Transverse colon (tissue), 4 donors: ENCODE measurements at regions not wholly inside any gene's neighbourhood (a gene's known extent, or its start where the extent isn't known, plus 50 kb on each side); places are given as distances from the start of the nearest gene placed in this dataset.

Source experiments
- DNase-seq: peaks from one replicate; pipeline ENCODE4 v3.0.0-alpha.2; 2019
- H3K27ac ChIP-seq, 4 donors: fragments of 200-600 bp; sonication (generic); 2 replicates each; pipeline ENCODE4 v1.5.1; 2016 to 2018; ENCODE audit warnings: inconsistent platforms in 4 of 4
- H3K27me3 ChIP-seq: fragments of 200-600 bp; sonication (generic); 2 replicates; pipeline ENCODE4 v1.5.1; 2017; ENCODE audit warnings: inconsistent platforms
- H3K36me3 ChIP-seq, 4 donors: fragments of 200-600 bp; sonication (generic); 2 replicates each; pipeline ENCODE4 v1.5.1; 2017 to 2019; ENCODE audit warnings: inconsistent platforms in 4 of 4
- H3K4me1 ChIP-seq, 4 donors: fragments of 200-600 bp; sonication (generic); 2 replicates each; pipeline ENCODE4 v1.5.1; 2017 to 2020; ENCODE audit warnings: inconsistent platforms in 4 of 4
- H3K4me3 ChIP-seq, 4 donors: fragments of 200-600 bp; sonication (generic); 1 replicate in 1 of 4; 2 replicates in 3 of 4; pipeline versions ENCODE4 v1.5.1 to v1.6.1; 2017 to 2019; ENCODE audit warnings: inconsistent platforms in 4 of 4
- H3K9me3 ChIP-seq, 2 donors: fragments of 200-600 bp; sonication (generic); 2 replicates each; pipeline ENCODE4 v1.5.1; 2017 to 2019; ENCODE audit warnings: inconsistent platforms in 2 of 2
- CTCF ChIP-seq, 5 experiments: fragments of 200-600 bp in 3 of 5; fragments of 450-650 bp in 2 of 5; sonication (generic) in 3 of 5; IDR thresholded peaks; 1 replicate in 2 of 5; 2 replicates in 3 of 5; pipeline ENCODE4 v1.5.1; 2016 to 2017; ENCODE audit warnings: antibody characterized with exemption in 5 of 5, inconsistent platforms in 3 of 5, mild to moderate bottlenecking in 2 of 5, moderate library complexity in 1 of 5
- EP300 ChIP-seq: sonication (generic); formaldehyde crosslinking; IDR thresholded peaks from one replicate; pipeline ENCODE4 v1.6.1; 2017; ENCODE audit warnings: antibody characterized with exemption, low read depth
- POLR2A ChIP-seq: fragments of 450-650 bp; IDR thresholded peaks from one replicate; pipeline ENCODE4 v1.6.1; 2016; ENCODE audit warnings: antibody characterized with exemption, mild to moderate bottlenecking, moderate library complexity
- POLR2AphosphoS5 ChIP-seq, 3 donors: sonication (generic); formaldehyde crosslinking; IDR thresholded peaks; one replicate each; pipeline ENCODE4 v1.6.1; 2016; ENCODE audit warnings: antibody characterized with exemption in 3 of 3
- WGBS, 2 donors: methylation state at CpG; one replicate each; pipeline ENCODE4 v1.1.5; 2018; ENCODE audit warnings: low coverage in 1 of 2; 5-methylcytosine and 5-hydroxymethylcytosine counted together
- in situ Hi-C, 4 donors: fragments of 200-750 bp; cut with MboI; loops; one replicate each; pipeline versions ENCODE4 v1.15.0 to v1.15.1; 2017; ENCODE audit warnings: low sequenced_read_pairs in 3 of 4, low pct_ligation_motif_present in 1 of 4, low pct_unique_long_range_greater_than_20kb in 1 of 4
- intact Hi-C: fragments of 100-400 bp; cut with DNase I; formaldehyde crosslinking; loops from one replicate; pipeline ENCODE4 v1.15.1; 2023; ENCODE audit warnings: low total_unique reads

DNA sequence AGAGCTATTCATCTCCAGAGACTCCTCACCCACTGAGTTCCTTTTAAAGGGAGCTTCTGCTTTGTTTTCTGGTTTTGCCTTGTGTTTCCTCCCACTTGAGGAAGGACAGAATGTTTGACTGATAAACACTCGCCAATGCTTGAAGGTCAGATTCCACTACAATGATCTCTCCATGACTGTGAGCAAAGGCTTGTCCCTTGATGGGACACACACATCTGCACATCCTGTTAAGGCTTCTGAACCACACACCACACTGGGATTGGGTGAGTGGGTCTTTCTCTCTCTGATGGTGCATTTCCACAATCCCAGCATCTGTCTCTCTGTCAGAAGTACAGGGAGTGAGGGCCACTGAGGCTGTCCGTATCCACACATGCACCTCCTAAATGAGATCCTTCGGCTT lies 245.3 kb downstream of the IRS2 start:
- H3K4me1 ChIP-seq: no peaks in the 10 kb centered on the region
- no peaks in the 10 kb centered on the region for H3K36me3 ChIP-seq
- in situ Hi-C loops: no loop called here
- DNase-seq: no peak
- 60 to 81% methylated on average over 1 to 3 of the region's 3 CpGs for WGBS, 2 donors
- intact Hi-C loops: no loop called here
- no peaks in the 10 kb centered on the region for H3K27me3 ChIP-seq
- no peak for TF ChIP-seq EP300
- TF ChIP-seq POLR2A: no peak
- TF ChIP-seq CTCF (IDR thresholded peaks at IDR 0.05): no peak
- TF ChIP-seq POLR2AphosphoS5 (IDR thresholded peaks at IDR 0.05): no peak
- no peak overlapping the region for H3K4me3 ChIP-seq
- H3K27ac ChIP-seq: no peak overlapping the region
- no peaks in the 10 kb centered on the region for H3K9me3 ChIP-seq

GRCh38 chr13:109537584-109537983 lies 248.8 kb downstream of the IRS2 start:
- intact Hi-C loops: no loop called here
- H3K27ac ChIP-seq: no peak overlapping the region
- H3K9me3 ChIP-seq: no peaks in the 10 kb centered on the region
- no peak overlapping the region for H3K4me3 ChIP-seq
- DNase-seq: no peak
- TF ChIP-seq POLR2AphosphoS5 (IDR thresholded peaks at IDR 0.05) (no peak), EP300 (no peak), CTCF (IDR thresholded peaks at IDR 0.05) (no peak), POLR2A (no peak)
- 51 to 76% methylated on average over 10 to 12 of the region's 12 CpGs for WGBS, 2 donors
- H3K4me1 ChIP-seq: no peaks in the 10 kb centered on the region
- no peaks in the 10 kb centered on the region for H3K36me3 ChIP-seq
- in situ Hi-C loops: no loop called here
- no peaks in the 10 kb centered on the region for H3K27me3 ChIP-seq

- H3K9me3 ChIP-seq: no peaks in the 10 kb centered on the region
- DNase-seq: no peak
- no peak overlapping the region for H3K4me3 ChIP-seq
- H3K27ac ChIP-seq: no peak overlapping the region
- WGBS, 2 donors: 91 to 92% methylated on average over 11 of the region's 11 CpGs
- TF ChIP-seq POLR2A (no peak), CTCF (IDR thresholded peaks at IDR 0.05) (no peak), POLR2AphosphoS5 (IDR thresholded peaks at IDR 0.05) (no peak), EP300 (no peak)
- no peaks in the 10 kb centered on the region for H3K36me3 ChIP-seq
- in situ Hi-C loops (no loop called here), intact Hi-C loops (no loop called here)
- H3K4me1 ChIP-seq: no peaks in the 10 kb centered on the region
- H3K27me3 ChIP-seq: no peaks in the 10 kb centered on the region
Measured at GRCh38 chr13:109533350-109533749, 253.0 kb downstream of the IRS2 start.

- TF ChIP-seq CTCF (IDR thresholded peaks at IDR 0.05): no peak
- TF ChIP-seq EP300: no peak
- no peak for TF ChIP-seq POLR2AphosphoS5 (IDR thresholded peaks at IDR 0.05)
- TF ChIP-seq POLR2A: no peak
- intact Hi-C loops: no loop called here
- DNase-seq: no peak
- Histone ChIP-seq H3K4me3 (no peak overlapping the region), H3K27me3 (no peaks in the 10 kb centered on the region), H3K36me3 (no peaks in the 10 kb centered on the region), H3K4me1 (no peaks in the 10 kb centered on the region), H3K9me3 (no peaks in the 10 kb centered on the region), H3K27ac (no peak overlapping the region)
- in situ Hi-C loops: no loop called here
- 86 to 88% methylated on average over 3 to 5 of the region's 5 CpGs for WGBS, 2 donors
Measured at GRCh38 chr13:109529964-109530363, 256.4 kb downstream of the IRS2 start.
